Spinal cord (tissue), 9 donors: ENCODE measurements at regions not wholly inside any gene's neighbourhood (a gene's known extent, or its start where the extent isn't known, plus 50 kb on each side); places are given as distances from the start of the nearest gene placed in this dataset.

ENCODE experiments used
- DNase-seq, 6 donors: peaks; one replicate each; pipeline versions ENCODE4 v3.0.0 to v3.0.0-alpha.2; 2013 to 2015; ENCODE audit warnings: low spot score in 6 of 6, low read depth in 4 of 6
- H3K27ac ChIP-seq: one replicate; pipeline ENCODE4 v1.5.1; 2013; ENCODE audit warnings: low read depth, low read length, control low read depth
- H3K27me3 ChIP-seq: one replicate; pipeline ENCODE4 v1.6.1; 2013; ENCODE audit warnings: low read length; ENCODE audit not compliant: control insufficient read depth, insufficient read depth
- H3K36me3 ChIP-seq: one replicate; pipeline ENCODE4 v1.6.1; 2013; ENCODE audit warnings: low read length; ENCODE audit not compliant: control insufficient read depth, insufficient read depth
- H3K4me1 ChIP-seq: one replicate; pipeline ENCODE4 v1.6.1; 2013; ENCODE audit warnings: low read length; ENCODE audit not compliant: control insufficient read depth, insufficient read depth
- H3K4me3 ChIP-seq: one replicate; pipeline ENCODE4 v1.5.1; 2013; ENCODE audit warnings: low read depth, low read length, control low read depth
- H3K9me3 ChIP-seq: one replicate; pipeline ENCODE4 v1.6.1; 2013; ENCODE audit warnings: low read length; ENCODE audit not compliant: control insufficient read depth, insufficient read depth
- WGBS: methylation state at CpG from one replicate; pipeline ENCODE4 v1.1.5; 2013; ENCODE audit warnings: missing lambda C conversion rate; ENCODE audit not compliant: insufficient coverage; 5-methylcytosine and 5-hydroxymethylcytosine counted together
- donor health status: healthy.

DNA sequence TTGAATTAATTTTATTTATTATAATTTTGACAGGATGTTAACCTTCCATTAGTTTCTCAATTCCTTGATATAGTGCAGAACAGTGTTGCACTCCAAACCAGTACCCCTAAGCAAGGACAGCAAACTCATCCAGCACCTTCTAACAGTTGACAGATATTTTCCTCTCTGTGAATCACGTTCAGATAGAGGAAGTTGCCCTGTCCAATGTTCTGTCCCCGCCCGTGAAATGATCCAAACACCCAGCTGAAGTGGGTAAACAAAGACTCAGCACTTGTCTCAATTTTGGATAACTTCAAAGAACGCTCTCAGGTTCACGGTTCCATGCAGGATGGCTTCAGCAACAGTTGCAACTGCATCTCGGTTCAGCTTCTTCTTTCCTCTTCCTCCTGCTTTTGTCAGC, 1240.0 kb upstream of the ADGRL3 start:
- Histone ChIP-seq H3K27me3 (no peaks in the 10 kb centered on the region), H3K27ac (no peak overlapping the region), H3K9me3 (no peaks in the 10 kb centered on the region), H3K4me1 (no peaks in the 10 kb centered on the region), H3K4me3 (no peak overlapping the region), H3K36me3 (no peaks in the 10 kb centered on the region)
- no peak for DNase-seq
- 91% methylated on average over 6 of the region's 6 CpGs for WGBS

DNA sequence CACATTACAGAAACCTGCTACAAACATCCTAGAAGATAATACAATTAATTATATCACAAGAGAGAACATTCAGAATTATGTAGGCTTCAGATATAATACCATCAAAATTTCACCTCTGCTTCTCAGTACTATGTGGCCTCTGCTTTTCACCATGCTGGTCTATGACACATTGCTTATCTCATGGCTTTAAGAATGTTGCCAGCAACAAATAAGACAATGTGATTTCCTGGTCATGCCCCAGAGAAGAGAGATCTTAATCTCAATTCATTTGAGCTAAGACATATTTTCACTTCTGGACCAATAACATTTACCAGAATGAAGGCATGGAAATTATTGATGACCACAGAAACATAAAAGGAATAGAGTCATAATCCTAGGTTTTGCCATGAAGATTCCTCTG, 1233.4 kb upstream of the ADGRL3 start:
- DNase-seq: no peak
- Histone ChIP-seq H3K9me3 (no peaks in the 10 kb centered on the region), H3K4me1 (no peaks in the 10 kb centered on the region), H3K4me3 (no peak overlapping the region), H3K36me3 (no peaks in the 10 kb centered on the region), H3K27ac (no peak overlapping the region), H3K27me3 (no peaks in the 10 kb centered on the region)

DNA sequence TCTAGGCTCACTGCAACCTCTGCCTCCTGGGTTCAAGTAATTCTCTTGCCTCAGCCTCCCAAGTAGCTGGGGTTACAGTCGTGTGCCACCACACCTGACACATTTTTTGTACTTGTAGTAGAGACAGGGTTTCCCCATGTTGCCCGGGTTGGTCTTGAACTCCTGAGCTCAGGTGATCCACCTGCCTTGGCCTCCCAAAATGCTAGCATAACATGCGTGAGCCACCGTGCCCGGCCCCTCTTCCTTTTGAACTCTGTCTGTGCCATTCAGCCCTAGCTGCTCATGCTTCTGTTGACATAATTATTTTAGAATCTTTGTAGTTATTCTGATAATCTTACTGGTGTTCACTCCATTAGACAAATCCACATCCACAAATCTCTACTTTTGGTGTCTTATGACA, 1231.3 kb upstream of the ADGRL3 start:
- no peak for DNase-seq
- Histone ChIP-seq H3K9me3 (no peaks in the 10 kb centered on the region), H3K4me1 (no peaks in the 10 kb centered on the region), H3K27me3 (no peaks in the 10 kb centered on the region), H3K27ac (no peak overlapping the region), H3K36me3 (no peaks in the 10 kb centered on the region), H3K4me3 (no peak overlapping the region)
- 98% methylated on average over 5 of the region's 5 CpGs for whole genome bisulfite sequencing

DNA sequence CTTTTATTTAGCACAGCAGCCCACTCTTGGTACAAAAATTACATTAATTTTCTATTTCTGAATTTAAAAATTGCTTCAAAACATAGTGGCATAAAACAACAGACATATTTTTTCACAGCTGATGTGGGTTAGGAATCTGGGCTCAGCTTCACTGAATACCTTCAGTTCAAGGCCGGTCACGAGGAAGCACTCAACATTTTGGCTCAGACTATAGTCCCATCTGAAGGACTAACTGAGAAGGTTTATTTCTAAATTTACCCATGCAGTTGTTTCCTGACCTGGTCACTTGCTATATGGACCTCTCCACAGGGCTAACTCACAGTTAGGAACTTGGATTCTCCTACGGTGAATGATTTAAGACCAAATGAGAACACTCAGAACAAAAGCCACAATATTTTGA, 1230.2 kb upstream of the ADGRL3 start:
- 93% methylated on average over 3 of the region's 3 CpGs for WGBS

DNA sequence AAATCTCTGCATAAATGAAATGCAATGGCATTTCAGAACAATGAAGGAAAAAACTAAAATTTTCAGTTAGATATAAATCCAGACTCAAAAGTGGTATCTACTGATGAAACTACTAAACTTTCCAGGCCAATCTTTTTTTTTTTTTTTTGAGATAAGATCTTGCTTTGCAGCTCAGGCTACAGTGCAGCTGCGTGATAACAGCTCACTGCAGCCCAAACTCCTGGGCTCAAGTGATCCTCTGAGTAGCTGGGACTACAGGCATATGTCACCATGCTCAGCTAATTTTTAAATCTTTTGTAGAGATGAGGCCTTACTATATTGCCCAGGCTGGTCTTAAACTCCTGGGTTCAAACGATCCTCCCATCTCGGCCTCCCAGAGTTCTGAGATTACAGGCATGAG, 1228.2 kb upstream of the ADGRL3 start:
- Histone ChIP-seq H3K4me1 (no peaks in the 10 kb centered on the region), H3K36me3 (no peaks in the 10 kb centered on the region), H3K9me3 (no peaks in the 10 kb centered on the region), H3K4me3 (no peak overlapping the region), H3K27me3 (no peaks in the 10 kb centered on the region), H3K27ac (no peak overlapping the region)
- WGBS: 100% methylated on average over 1 of the region's 3 CpGs
- DNase-seq: no peak

More for the DNA sequence above, 1230.2 kb upstream of the ADGRL3 start:
- Histone ChIP-seq H3K4me1 (no peaks in the 10 kb centered on the region), H3K4me3 (no peak overlapping the region), H3K36me3 (no peaks in the 10 kb centered on the region), H3K27ac (no peak overlapping the region), H3K9me3 (no peaks in the 10 kb centered on the region), H3K27me3 (no peaks in the 10 kb centered on the region)
- DNase-seq: no peak

DNA sequence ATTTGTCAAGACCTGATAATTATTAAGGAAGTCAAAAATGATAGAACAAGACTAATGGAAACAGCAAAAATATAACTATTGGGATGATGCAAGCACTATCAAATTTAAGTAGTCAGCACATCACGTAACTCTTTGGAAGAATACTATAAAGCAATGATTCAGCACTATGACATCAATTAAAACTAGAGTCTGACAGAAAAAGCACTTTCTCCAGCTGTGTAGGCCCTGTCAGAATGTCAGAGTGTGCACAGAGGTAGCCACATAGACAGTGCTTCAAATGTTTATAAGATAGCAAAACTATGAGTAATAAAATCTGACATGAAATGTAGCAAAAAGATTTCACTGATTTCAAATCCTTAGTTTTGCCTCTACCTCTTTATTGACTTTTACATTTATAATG, 1226.6 kb upstream of the ADGRL3 start:
- Histone ChIP-seq H3K27me3 (no peaks in the 10 kb centered on the region), H3K4me1 (no peaks in the 10 kb centered on the region), H3K36me3 (no peaks in the 10 kb centered on the region), H3K27ac (no peak overlapping the region), H3K4me3 (no peak overlapping the region), H3K9me3 (no peaks in the 10 kb centered on the region)
- DNase-seq: no peak
- WGBS: no CpG with 5 or more reads among the region's 1 CpG

DNA sequence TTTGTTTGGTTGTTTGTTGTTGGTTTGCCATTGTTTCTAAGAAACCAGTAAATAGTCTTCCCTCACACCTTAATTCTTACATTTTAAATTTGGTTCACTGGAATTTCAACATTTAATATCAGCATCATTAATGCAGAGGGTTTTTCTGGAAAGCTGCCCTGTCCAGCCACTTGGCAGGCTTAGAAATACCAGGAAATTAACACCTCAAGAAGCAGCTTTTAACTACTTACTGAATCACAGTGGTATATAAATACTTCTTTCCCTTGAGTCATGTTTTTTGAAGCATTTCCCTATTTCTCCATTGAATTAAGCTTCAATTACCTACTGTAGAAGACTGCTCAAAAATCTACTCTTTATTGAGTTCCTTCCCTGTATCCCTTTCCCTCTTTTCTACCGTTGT, 1221.1 kb upstream of the ADGRL3 start:
- Histone ChIP-seq H3K9me3 (no peaks in the 10 kb centered on the region), H3K27me3 (no peaks in the 10 kb centered on the region), H3K36me3 (no peaks in the 10 kb centered on the region), H3K27ac (no peak overlapping the region), H3K4me3 (no peak overlapping the region), H3K4me1 (no peaks in the 10 kb centered on the region)
- peak in 1 of 6 donors; percentile 3 for DNase-seq
- WGBS: no CpG with 5 or more reads among the region's 1 CpG

DNA sequence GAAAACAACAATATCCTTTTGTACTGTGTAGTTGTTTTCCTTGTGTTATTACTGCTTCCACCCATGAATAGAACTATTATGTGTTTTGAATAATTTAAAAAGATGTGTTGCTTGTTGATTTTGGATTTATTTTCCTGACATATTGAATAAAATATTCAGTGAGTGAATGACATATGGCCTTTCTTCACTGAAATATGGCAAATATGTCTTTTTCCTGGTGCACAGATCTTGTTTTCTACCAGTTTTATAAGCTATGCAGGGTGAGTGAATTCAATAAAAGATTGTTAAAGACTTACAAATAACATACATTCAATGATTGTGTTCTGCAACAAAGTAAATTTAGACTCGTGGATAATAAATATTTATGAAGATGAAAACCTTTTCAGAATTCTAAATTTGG, 1216.3 kb upstream of the ADGRL3 start:
- Histone ChIP-seq H3K36me3 (no peaks in the 10 kb centered on the region), H3K4me3 (no peak overlapping the region), H3K4me1 (no peaks in the 10 kb centered on the region), H3K27ac (no peak overlapping the region), H3K27me3 (no peaks in the 10 kb centered on the region), H3K9me3 (no peaks in the 10 kb centered on the region)
- peak in 2 of 6 donors; percentile 4 to 61 for DNase-seq
- no CpG with 5 or more reads among the region's 1 CpG for WGBS

DNA sequence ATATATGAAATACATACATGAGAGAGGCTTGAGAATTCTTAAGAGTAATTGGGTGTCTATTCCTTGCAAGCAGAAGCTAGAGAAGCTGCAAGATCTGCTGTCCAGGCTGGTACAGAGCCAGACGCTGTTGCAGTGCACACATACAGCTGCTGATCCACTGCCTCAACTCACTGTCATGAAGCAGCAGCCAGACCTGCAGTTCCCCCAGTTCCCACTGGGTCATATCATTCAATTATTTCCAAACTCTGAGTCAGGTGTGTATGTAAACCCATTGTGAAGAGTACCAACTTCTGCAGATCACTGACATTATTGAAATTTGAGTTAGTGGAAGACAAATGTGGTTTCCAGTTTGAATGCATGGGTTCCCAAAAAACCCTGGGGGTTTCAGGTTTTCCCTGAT, 1212.8 kb upstream of the ADGRL3 start:
- Histone ChIP-seq H3K4me1 (no peaks in the 10 kb centered on the region), H3K27ac (no peak overlapping the region), H3K27me3 (no peaks in the 10 kb centered on the region), H3K9me3 (no peaks in the 10 kb centered on the region), H3K36me3 (no peaks in the 10 kb centered on the region), H3K4me3 (no peak overlapping the region)
- DNase-seq: no peak
- WGBS: 100% methylated on average over 1 of the region's 1 CpG

DNA sequence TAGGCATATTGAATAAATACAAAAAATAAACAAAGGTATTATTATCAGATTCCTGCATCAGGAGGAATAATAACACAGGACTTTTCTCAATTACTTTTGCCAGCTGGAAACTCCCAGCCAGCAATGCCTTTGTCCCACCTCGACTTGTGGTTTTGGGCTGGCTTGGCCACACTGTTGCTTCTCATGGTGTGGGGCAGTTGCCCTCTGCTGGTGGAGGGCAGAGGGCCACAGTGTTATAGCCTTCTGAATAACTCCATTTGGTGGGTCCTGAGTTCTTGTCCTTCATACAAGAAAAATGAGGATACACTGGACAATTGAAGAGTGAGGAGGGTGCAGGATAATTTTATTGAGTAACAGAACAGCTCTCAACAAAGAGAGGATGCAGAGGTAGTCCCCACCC, 1206.0 kb upstream of the ADGRL3 start:
- Histone ChIP-seq H3K27ac (no peak overlapping the region), H3K4me1 (no peaks in the 10 kb centered on the region), H3K36me3 (no peaks in the 10 kb centered on the region), H3K27me3 (no peaks in the 10 kb centered on the region), H3K4me3 (no peak overlapping the region), H3K9me3 (peaks cover 6% of the 10 kb centered on the region)
- WGBS: 88% methylated on average over 1 of the region's 1 CpG
- no peak for DNase-seq
